ENCODE measurements at regions not wholly inside any gene's neighbourhood (a gene's known extent, or its start where the extent isn't known, plus 50 kb on each side); places are given as distances from the start of the nearest gene placed in this dataset.

- Histone ChIP-seq H4K91ac (replicated peaks; ENCODE audit: insufficient read length, low read length) (no peak overlapping the region), H3K23me2 (ENCODE audit: low read depth, low read length) (no peaks in the 10 kb centered on the region), H3K4me1 (replicated peaks in 1 of 4; ENCODE audit: control insufficient read depth in 3 of 4, insufficient read depth in 4 of 4, low read length in 3 of 4) (peaks cover 0 to 14% (median 9%) of the 10 kb centered on the region in 4 experiments; a peak in 5 of 7 replicates), H3K9ac (replicated peaks in 1 of 4; ENCODE audit: extremely low read depth in 1 of 4, low read depth in 3 of 4, low read length in 3 of 4) (no peak overlapping the region), H3K9me3 (ENCODE audit: insufficient read depth in 2 of 2, low read depth in 1 of 2, low read length in 1 of 2) (no peaks in the 10 kb centered on the region), H2BK15ac (ENCODE audit: low read length) (no peak overlapping the region), H3K79me1 (ENCODE audit: low read depth, low read length) (no peaks in the 10 kb centered on the region), H2BK12ac (ENCODE audit: low read depth, low read length) (no peak overlapping the region), H2AFZ (ENCODE audit: low read length) (no peak overlapping the region), H3K79me2 (ENCODE audit: control insufficient read depth in 1 of 2, insufficient read depth in 2 of 2, low read length in 2 of 2) (no peaks in the 10 kb centered on the region), H4K20me1 (replicated peaks in 1 of 2; ENCODE audit: control insufficient read depth in 1 of 2, insufficient read depth in 2 of 2, low read length in 2 of 2) (no peaks in the 10 kb centered on the region), H2BK120ac (replicated peaks; ENCODE audit: low read depth, low read length) (no peak overlapping the region), H2AK5ac (ENCODE audit: low read depth, low read length) (no peak overlapping the region), H3K4me3 (ENCODE audit: extremely low read depth in 1 of 4, insufficient read depth in 2 of 4, low read depth in 3 of 4, low read length in 4 of 4) (no peak overlapping the region), H3K18ac (ENCODE audit: extremely low read depth, low read length) (no peak overlapping the region), H2BK5ac (ENCODE audit: low read depth, low read length) (no peak overlapping the region), H3K14ac (ENCODE audit: insufficient read length) (no peak overlapping the region), H3K27me3 (replicated peaks in 1 of 4; ENCODE audit: control insufficient read depth in 3 of 4, extremely low read depth in 1 of 4, insufficient read depth in 3 of 4, low read length in 3 of 4) (no peaks in the 10 kb centered on the region), H4K5ac (ENCODE audit: insufficient read length, low read depth, low read length) (no peak overlapping the region), H3K4me2 (ENCODE audit: insufficient read depth in 1 of 2, low read depth in 2 of 2, low read length in 2 of 2) (no peak overlapping the region), H2BK20ac (ENCODE audit: low read length) (no peak overlapping the region), H3K27ac (ENCODE audit: low read depth, low read length) (no peak overlapping the region), H3K56ac (replicated peaks; ENCODE audit: insufficient read length, low read depth, low read length) (no peak overlapping the region), H3K4ac (replicated peaks; ENCODE audit: insufficient read length, low read depth, low read length) (no peak overlapping the region), H4K8ac (ENCODE audit: extremely low read depth, insufficient read depth, low read length) (no peak overlapping the region), H3K23ac (ENCODE audit: insufficient read length) (no peak overlapping the region), H3K36me3 (ENCODE audit: control insufficient read depth in 2 of 4, insufficient read depth in 4 of 4, low read length in 3 of 4) (no peaks in the 10 kb centered on the region)
- FAIRE-seq: no peak
- TF ChIP-seq TBP (IDR thresholded peaks at IDR 0.05; ENCODE audit: low read depth, low read length) (no peak), RFX5 (IDR thresholded peaks at IDR 0.05; ENCODE audit: borderline replicate concordance, low read depth, low read length) (no peak), CREB1 (IDR thresholded peaks at IDR 0.05) (no peak), RBBP5 (IDR thresholded peaks at IDR 0.05; ENCODE audit: borderline replicate concordance, low read depth, low read length) (no peak), SIX5 (IDR thresholded peaks at IDR 0.05; ENCODE audit: low read depth, low read length) (no peak), RXRA (IDR thresholded peaks at IDR 0.05; ENCODE audit: insufficient read depth, low read depth, low read length) (no peak), BRCA1 (IDR thresholded peaks at IDR 0.05; ENCODE audit: low read depth, low read length) (no peak), ATF3 (IDR thresholded peaks at IDR 0.05; ENCODE audit: insufficient read depth, low read depth, low read length) (no peak), CHD1 (IDR thresholded peaks at IDR 0.05; ENCODE audit: low read depth, low read length) (no peak), GTF2F1 (IDR thresholded peaks at IDR 0.05; ENCODE audit: borderline replicate concordance, low read depth, low read length) (no peak)
- ChIA-PET POLR2A (ENCODE audit: partially characterized antibody) (no interaction called here), CTCF (ENCODE audit: partially characterized antibody) (no interaction called here)
- WGBS, 2 experiments (ENCODE audit: extremely low coverage in 1 of 2, insufficient coverage in 1 of 2, insufficient read length in 1 of 2, insufficient replicate concordance in 2 of 2, low coverage in 1 of 2, low lambda C conversion rate in 2 of 2, missing lambda C conversion rate in 1 of 2): 59% methylated on average over 6 of the region's 8 CpGs; no CpG with 5 or more reads in 1 of the 2 experiments
- no peak for DNase-seq (ENCODE audit: low read depth in 1 of 2, low spot score in 2 of 2)
Measured at GRCh38 chr2:240292035-240292574, 143.4 kb upstream of the GPC1 start.

All from H1 (cell line).